Spleen (tissue), 11 donors: ENCODE measurements at regions not wholly inside any gene's neighbourhood (a gene's known extent, or its start where the extent isn't known, plus 50 kb on each side); places are given as distances from the start of the nearest gene placed in this dataset.

Source experiments
- DNase-seq: peaks from one replicate; pipeline ENCODE4 v3.0.0-alpha.2; 2020
- H3K27ac ChIP-seq, 8 donors: fragments of 200-600 bp; sonication (generic) in 7 of 8; 1 replicate in 4 of 8; 2 replicates in 4 of 8; pipeline versions ENCODE4 v1.5.0 to v1.8.0; 2016 to 2021; ENCODE audit warnings: inconsistent platforms in 4 of 8, mild to moderate bottlenecking in 4 of 8, moderate library complexity in 1 of 8
- H3K27me3 ChIP-seq, 7 donors: fragments of 200-600 bp; sonication (generic) in 6 of 7; replicated peaks in 1 of 7; 1 replicate in 4 of 7; 2 replicates in 3 of 7; pipeline versions ENCODE4 v1.5.0 to v1.8.0; 2016 to 2021; ENCODE audit warnings: inconsistent platforms in 3 of 7, mild to moderate bottlenecking in 1 of 7
- H3K36me3 ChIP-seq, 6 donors: fragments of 200-600 bp; sonication (generic) in 5 of 6; 1 replicate in 4 of 6; 2 replicates in 2 of 6; pipeline versions ENCODE4 v1.5.0 to v1.8.0; 2016 to 2021; ENCODE audit warnings: inconsistent platforms in 2 of 6
- H3K4me1 ChIP-seq, 6 donors: fragments of 200-600 bp; sonication (generic) in 5 of 6; 1 replicate in 3 of 6; 2 replicates in 3 of 6; pipeline versions ENCODE4 v1.5.0 to v1.8.0; 2016 to 2021; ENCODE audit warnings: inconsistent platforms in 3 of 6
- H3K4me3 ChIP-seq, 8 donors: fragments of 200-600 bp; sonication (generic) in 7 of 8; 1 replicate in 4 of 8; 2 replicates in 4 of 8; pipeline versions ENCODE4 v1.5.0 to v1.8.0; 2016 to 2021; ENCODE audit warnings: inconsistent platforms in 4 of 8, mild to moderate bottlenecking in 4 of 8, moderate library complexity in 2 of 8
- H3K9me3 ChIP-seq, 8 donors: fragments of 200-600 bp; sonication (generic) in 7 of 8; 1 replicate in 4 of 8; 2 replicates in 4 of 8; pipeline versions ENCODE4 v1.5.0 to v1.8.0; 2016 to 2021; ENCODE audit warnings: inconsistent platforms in 4 of 8
- POLR2A ChIP-seq, 3 donors: fragments of 450-650 bp; IDR thresholded peaks; one replicate each; pipeline ENCODE4 v1.5.1; 2017; ENCODE audit warnings: antibody characterized with exemption in 3 of 3, mild to moderate bottlenecking in 1 of 3
- POLR2AphosphoS5 ChIP-seq, 3 donors: sonication (generic); formaldehyde crosslinking; IDR thresholded peaks; one replicate each; pipeline ENCODE4 v1.5.1; 2017; ENCODE audit warnings: antibody characterized with exemption in 3 of 3
- WGBS, 5 donors: extraction: QIAGEN DNeasy Blood & Tissue Kit in 3 of 5; methylation state at CpG; one replicate each; pipeline versions ENCODE4 v1.1.5 to v1.1.7; 2013 to 2018; 5-methylcytosine and 5-hydroxymethylcytosine counted together
- intact Hi-C: fragments of 100-400 bp; cut with DNase I; formaldehyde crosslinking; loops from one replicate; pipeline ENCODE4 v1.15.0; 2023; ENCODE audit warnings: low total_unique reads
- TF ChIP-seq, protein P1 (sequence below), 11 experiments: fragments of 200-600 bp in 7 of 11; fragments of 450-650 bp in 4 of 11; sonication (generic) in 4 of 11; IDR thresholded peaks in 8 of 11; conservative IDR thresholded peaks in 3 of 11; 1 replicate in 7 of 11; 2 replicates in 4 of 11; pipeline versions ENCODE4 v1.4.0 to v1.8.0; 2016 to 2021; ENCODE audit warnings: antibody characterized with exemption in 11 of 11, inconsistent platforms in 4 of 11, mild to moderate bottlenecking in 1 of 11
- donor health status: healthy with polysubstance abuse.
- donor health status: DM: no; HTN: no; CAD: no; lungs with moderate emphysema.
- donor health status: DM: no; HTN: no; CAD: no.
- donor health status: Bipolar disorder and iron deficiency.
- donor health status: healthy.
- donor health status: DM: no; HTN: no; CAD: no.
- donor health status: DM: yes; HTN: yes; CAD: no.

DNA sequence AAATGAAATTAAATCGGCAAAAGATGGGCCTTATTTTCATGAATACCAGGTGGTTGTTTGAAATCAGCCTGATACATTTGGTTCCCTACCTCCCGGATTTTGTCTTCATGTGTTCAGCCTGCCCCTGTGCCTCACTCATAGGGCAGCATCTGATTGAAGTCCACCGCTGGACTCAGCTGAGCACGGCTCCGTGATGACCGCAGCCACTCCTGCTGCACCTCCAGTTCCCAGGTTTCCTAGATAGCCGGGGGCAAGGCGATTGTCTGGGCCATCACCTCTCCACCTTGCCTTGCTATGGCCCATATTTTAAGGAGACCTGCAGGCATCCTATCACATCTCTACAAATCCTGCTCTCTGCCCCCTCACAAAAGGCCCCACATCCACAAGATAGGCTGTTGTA is 563.8 kb downstream of the NUF2 start:
- no peak for DNase-seq
- TF ChIP-seq POLR2A (IDR thresholded peaks at IDR 0.05) (no peak), POLR2AphosphoS5 (IDR thresholded peaks at IDR 0.05) (no peak)
- TF ChIP-seq, protein P1, sequence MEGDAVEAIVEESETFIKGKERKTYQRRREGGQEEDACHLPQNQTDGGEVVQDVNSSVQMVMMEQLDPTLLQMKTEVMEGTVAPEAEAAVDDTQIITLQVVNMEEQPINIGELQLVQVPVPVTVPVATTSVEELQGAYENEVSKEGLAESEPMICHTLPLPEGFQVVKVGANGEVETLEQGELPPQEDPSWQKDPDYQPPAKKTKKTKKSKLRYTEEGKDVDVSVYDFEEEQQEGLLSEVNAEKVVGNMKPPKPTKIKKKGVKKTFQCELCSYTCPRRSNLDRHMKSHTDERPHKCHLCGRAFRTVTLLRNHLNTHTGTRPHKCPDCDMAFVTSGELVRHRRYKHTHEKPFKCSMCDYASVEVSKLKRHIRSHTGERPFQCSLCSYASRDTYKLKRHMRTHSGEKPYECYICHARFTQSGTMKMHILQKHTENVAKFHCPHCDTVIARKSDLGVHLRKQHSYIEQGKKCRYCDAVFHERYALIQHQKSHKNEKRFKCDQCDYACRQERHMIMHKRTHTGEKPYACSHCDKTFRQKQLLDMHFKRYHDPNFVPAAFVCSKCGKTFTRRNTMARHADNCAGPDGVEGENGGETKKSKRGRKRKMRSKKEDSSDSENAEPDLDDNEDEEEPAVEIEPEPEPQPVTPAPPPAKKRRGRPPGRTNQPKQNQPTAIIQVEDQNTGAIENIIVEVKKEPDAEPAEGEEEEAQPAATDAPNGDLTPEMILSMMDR (IDR thresholded peaks at IDR 0.05 in 8 of 11, conservative IDR thresholded peaks at IDR 0.05 in 3 of 11) = no peak
- WGBS, 5 donors = 83 to 91% (median 84%) methylated on average over 8 of the region's 8 CpGs
- H3K27ac ChIP-seq = no peak overlapping the region
- peaks cover 0 to 3% (median 0%) of the 10 kb centered on the region in 8 donors for H3K9me3 ChIP-seq
- H3K36me3 ChIP-seq = no peaks in the 10 kb centered on the region
- no peaks in the 10 kb centered on the region for H3K27me3 ChIP-seq
- intact Hi-C loops = no loop called here
- no peak overlapping the region for H3K4me3 ChIP-seq
- H3K4me1 ChIP-seq = no peaks in the 10 kb centered on the region

DNA sequence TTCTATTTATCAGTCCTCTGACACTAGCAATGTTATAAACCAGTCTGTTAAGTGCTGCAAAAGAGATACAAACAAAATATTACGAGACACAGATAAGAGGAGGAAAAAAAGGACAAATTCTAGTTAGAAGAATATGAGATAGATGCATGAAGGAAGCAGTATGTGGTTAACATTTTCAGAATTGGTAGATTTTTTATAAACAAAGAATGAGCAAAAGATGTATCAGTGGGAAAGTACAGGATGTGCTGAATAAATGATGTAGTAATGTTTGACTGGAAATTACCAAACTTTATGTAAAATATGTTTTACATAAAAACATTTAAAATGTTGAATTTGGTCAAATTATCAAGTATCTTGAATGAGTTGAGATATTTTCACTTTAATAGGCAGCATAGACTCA is 574.2 kb downstream of the NUF2 start:
- peaks cover 0 to 4% (median 0%) of the 10 kb centered on the region in 8 donors for H3K9me3 ChIP-seq
- no peaks in the 10 kb centered on the region for H3K27me3 ChIP-seq
- no peaks in the 10 kb centered on the region for H3K4me1 ChIP-seq
- WGBS, 5 donors = 61 to 88% (median 74%) methylated on average over 1 of the region's 1 CpG
- intact Hi-C loops = no loop called here
- H3K27ac ChIP-seq = no peak overlapping the region
- H3K36me3 ChIP-seq = no peaks in the 10 kb centered on the region
- no peak overlapping the region for H3K4me3 ChIP-seq
- DNase-seq = no peak
- no peak for TF ChIP-seq POLR2AphosphoS5 (IDR thresholded peaks at IDR 0.05)
- TF ChIP-seq, protein P1 (IDR thresholded peaks at IDR 0.05 in 8 of 11, conservative IDR thresholded peaks at IDR 0.05 in 3 of 11) = no peak
- no peak for TF ChIP-seq POLR2A (IDR thresholded peaks at IDR 0.05)

DNA sequence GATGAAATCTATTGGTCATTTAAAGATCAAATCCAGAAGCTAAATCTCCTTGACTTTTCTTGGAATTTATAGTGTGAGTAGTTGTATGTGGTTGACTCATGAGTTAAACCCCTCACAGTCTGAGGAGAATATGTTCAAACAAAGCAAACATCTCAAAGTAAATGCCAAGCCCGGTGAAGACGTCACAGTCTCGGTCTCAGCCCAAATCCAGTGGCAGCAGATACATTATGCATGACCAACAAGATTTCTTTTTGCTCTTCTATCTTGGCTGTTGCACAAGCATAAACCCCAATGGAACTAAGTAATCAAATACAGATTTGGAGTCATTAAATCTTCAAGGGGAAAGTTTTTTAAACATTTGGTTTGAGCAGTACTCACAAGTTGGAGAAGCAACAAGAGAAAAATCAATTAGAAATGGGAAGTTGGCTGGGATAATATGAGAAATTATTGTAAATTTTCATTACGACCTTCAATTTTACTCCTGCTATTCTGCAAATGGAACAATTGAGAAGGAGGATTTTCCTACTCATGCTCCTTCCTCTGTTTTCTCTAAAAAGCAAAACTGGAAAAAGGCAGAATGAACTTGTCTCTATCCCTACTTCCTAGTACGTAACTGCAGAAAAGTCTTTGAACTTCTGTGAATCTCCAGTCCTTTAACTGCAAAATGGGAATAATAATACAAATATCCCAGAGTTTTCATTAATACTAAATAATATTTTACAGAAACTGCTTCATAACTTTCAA is 575.8 kb downstream of the NUF2 start:
- 83 to 94% (median 92%) methylated on average over 5 of the region's 5 CpGs for WGBS, 5 donors
- DNase-seq = no peak
- H3K27me3 ChIP-seq = no peaks in the 10 kb centered on the region

DNA sequence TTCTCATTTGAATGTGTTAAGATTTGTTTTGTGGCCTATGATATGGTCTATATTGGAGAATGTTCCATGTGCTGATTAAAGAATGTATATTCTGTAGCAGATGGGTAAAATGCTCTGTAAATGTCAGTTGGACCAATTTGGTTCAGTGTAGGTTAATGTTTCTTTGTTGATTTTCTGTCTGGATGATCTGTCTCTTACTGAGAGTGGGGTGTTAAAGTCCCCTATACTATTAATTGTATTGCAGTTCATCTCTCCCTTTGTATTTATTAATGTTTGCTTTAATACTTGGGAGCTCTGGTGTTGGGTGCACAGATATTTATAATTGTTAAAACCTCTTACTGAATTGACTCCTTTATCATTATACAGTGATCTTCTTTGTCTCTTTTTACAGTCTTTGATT is 584.5 kb downstream of the NUF2 start:
- Histone ChIP-seq H3K4me1 (no peaks in the 10 kb centered on the region), H3K9me3 (peaks cover 0 to 30% (median 18%) of the 10 kb centered on the region in 8 donors), H3K36me3 (no peaks in the 10 kb centered on the region), H3K27me3 (no peaks in the 10 kb centered on the region), H3K27ac (no peak overlapping the region), H3K4me3 (no peak overlapping the region)
- DNase-seq = no peak
- TF ChIP-seq POLR2A (IDR thresholded peaks at IDR 0.05) = no peak
- TF ChIP-seq POLR2AphosphoS5 (IDR thresholded peaks at IDR 0.05) = no peak
- TF ChIP-seq, protein P1 (IDR thresholded peaks at IDR 0.05 in 8 of 11, conservative IDR thresholded peaks at IDR 0.05 in 3 of 11) = no peak
- intact Hi-C loops = no loop called here

More for the DNA sequence above, 575.8 kb downstream of the NUF2 start:
- H3K4me1 ChIP-seq = no peaks in the 10 kb centered on the region
- H3K4me3 ChIP-seq = no peak overlapping the region
- no peak overlapping the region for H3K27ac ChIP-seq
- H3K9me3 ChIP-seq = no peaks in the 10 kb centered on the region
- TF ChIP-seq POLR2AphosphoS5 (IDR thresholded peaks at IDR 0.05) = no peak
- TF ChIP-seq POLR2A (IDR thresholded peaks at IDR 0.05) = no peak
- TF ChIP-seq, protein P1 (IDR thresholded peaks at IDR 0.05 in 8 of 11, conservative IDR thresholded peaks at IDR 0.05 in 3 of 11) = no peak
- intact Hi-C loops = no loop called here
- H3K36me3 ChIP-seq = no peaks in the 10 kb centered on the region
